ENCODE measurements at regions not wholly inside any gene's neighbourhood (a gene's known extent, or its start where the extent isn't known, plus 50 kb on each side); places are given as distances from the start of the nearest gene placed in this dataset.

DNA sequence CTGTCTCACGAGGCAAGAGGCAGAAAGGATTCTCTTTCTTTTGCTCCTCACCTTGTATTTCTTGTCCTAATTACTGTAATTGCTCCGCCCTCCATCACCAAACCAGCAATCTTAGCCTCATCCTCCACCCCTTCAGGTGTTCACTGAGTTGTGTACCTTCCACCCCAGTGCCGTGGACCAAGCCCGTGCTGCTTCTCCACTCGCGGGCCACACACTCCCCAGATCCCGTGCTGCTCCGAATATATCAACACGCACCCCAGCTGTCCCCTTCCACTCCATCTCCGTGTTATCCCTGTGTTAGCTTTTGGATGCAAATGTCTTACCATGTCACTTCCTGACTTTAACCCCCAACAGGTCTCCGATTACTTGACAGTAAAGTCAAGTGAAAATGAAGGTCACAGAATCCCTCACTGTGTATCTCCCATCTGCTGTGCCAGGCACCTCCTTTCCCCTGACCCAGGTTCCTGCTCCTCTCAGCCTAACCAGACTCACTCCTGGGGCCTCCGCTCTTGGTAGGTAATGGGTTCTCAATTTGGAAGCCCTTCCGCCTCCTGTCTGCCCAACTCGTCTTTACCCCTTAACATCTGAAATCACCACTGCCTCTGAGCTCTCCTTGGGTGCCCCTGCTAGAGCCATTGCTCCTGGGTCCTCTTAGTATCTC, 320.2 kb downstream of the MED10 start:
- no peak for DNase-seq

DNA sequence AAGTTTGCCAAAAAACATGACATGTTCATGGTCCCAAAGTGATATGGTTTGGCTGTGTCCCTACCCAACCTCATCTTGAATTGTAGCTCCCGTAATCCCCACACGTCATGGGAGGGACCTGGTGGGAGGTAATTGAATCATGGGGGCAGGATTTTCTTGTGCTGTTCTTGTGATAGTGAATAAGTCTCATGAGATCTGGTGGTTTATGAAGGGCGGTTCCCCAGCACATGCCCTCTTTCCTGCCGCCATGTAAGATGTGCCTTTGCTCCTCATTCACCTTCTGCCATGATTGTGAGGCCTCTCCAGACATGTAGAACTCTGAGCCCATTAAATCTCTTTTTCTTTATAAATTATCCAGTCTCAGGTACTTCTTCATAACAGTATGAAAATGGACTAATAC, 322.1 kb downstream of the MED10 start:
- DNase-seq: no peak

DNA sequence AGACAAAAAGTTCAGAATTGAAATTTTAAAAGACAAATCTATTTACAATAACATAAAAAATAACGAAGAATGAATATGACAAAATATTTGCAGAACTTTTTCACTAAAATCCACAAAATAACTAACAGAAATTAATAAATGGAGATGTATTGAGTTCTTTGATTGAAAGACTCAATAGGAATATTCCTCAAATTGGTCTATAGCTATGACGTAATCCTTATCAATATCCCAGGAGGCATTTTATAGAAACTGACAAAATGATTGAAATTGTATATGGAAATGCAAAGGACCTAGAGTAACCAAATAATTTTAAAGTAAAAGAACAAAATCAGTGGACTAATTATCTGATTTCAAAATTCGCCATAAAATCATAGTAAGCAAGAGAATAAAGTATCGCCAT, 328.7 kb downstream of the MED10 start:
- no peak for DNase-seq

DNA sequence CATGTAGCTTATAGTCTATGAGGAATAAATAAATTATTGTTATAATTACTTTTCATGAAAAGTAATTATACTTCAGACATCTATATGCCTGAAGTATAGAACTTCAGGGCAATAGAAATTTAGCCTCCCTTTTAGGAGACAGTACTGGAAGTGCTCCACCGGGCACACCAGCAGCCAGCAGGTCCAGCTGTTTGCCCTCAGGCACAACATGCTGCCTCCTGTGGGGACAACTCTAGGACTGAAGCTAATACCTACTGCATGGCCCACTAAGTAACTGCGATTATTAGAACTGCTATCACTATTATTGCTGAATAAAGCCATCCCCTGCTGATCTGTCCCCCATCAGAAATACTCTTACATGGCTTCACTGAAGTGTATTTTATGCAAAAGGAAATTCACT, 329.6 kb downstream of the MED10 start:
- DNase-seq: no peak

DNA sequence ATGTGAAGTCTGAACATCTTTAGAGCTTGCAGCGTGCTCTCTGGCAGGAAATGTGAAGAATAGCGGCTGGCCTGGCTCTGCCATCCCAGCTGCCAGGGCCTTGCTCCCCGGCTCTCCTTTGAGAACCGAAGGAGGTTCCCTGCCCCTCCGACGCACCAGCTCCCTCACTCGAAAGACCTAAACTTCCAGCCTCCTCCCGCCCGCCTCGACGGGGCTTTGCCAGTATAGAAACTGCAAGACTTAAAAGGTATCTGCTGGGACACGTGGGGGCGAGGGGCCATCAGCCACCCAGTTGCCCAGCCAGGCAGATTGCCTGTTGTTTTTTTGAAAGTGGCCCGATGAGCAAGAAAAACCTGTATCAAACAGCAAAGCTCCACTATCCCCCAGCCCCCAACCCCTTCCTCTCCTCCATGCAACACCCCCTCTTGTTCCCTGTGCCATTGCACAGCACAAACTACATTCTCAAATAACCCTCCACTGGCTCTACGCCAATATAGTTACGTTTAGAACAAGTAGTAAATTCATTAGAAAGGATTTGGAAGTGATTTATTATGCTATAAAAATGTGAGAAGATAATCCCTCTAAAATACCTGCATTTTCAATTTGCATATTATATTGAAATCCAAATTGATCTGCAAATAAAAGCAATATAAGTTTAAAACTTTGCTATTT, 331.9 kb downstream of the MED10 start:
- no peak for DNase-seq

DNA sequence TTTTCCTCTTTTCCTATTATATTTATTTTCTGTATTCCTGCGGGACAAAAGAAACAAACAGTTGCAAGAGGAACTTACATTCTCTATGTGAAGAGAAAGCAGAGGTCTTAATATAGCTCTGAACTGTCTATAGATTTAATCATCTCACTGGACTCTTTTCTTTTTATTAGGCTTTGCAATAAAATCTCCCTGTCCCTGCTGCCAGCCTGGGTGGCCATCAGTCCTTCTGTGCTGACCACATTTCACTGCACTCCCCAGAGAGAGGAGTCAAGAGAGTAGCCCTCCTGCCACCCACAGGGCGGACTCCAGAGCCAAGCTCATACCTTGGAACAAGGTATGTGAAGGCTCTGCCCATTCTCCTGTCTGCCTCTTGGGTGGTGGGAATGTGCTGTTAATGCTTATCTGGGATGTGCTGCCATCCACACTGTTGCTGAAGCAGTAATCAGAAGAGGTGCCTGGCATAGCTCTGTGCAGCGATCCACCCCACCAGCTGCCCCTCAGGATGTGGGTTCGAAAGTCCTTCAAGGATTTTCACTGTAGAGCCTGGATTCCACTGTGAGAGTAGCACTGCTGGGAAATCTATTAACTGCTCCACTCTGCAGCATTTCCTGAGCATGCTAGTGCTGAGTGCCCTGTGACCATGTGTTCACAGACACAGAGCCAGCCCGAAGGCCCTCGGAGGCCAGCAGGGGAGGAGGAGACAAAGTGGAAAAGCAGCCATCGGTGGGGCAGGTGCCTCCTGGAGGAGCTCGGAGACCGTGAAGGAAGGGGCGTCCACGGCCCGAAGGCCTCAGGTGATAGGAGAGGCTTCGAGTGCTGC, 334.6 kb downstream of the MED10 start:
- DNase-seq: no peak

DNA sequence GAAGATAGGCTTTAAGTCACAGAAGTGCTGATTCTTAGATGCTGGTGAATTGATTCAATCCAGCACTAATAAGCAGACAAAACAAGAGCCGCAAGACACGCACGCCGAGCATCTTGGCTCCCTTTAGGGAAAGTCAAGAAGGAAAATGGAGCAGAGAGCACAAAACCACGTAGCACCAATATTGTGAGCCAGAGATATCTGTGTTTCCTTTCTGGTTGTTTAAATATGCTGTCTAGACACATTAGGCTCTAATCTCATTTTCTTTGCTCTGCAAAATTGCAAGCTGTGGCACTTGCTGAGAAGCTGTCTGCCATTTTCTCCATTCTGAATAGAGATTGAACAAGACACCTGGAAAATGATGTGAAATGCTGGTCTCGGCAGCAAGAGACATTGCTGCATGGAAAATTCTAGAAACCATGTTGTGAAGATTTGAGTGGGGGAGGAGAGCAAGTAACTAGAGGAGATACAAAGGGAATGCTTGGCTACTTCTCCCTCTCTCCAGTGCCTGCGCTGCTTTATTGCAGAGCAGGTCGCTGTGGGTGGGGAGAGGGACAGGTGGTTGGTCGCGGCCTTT, 336.3 kb downstream of the MED10 start:
- no peak for DNase-seq

DNA sequence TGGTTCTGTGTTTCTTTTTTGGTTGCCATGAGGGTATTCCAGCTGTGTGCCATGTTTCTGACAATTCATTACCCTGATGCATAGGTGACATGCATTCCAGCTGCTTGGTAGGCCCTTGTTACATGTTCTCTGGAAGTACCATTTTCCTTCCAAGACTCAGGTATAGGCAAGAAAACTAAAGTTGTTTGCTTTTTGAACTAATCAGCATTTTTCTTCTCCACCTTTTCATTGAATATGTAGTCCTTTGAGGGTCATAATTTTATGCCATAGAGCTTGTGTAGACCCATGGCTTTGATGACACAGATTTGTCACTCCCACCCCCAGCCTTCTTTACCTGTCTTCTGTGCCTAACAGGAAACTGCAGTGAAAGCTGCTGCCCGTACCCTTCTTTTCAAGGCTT, 339.2 kb downstream of the MED10 start:
- DNase-seq: no peak

DNA sequence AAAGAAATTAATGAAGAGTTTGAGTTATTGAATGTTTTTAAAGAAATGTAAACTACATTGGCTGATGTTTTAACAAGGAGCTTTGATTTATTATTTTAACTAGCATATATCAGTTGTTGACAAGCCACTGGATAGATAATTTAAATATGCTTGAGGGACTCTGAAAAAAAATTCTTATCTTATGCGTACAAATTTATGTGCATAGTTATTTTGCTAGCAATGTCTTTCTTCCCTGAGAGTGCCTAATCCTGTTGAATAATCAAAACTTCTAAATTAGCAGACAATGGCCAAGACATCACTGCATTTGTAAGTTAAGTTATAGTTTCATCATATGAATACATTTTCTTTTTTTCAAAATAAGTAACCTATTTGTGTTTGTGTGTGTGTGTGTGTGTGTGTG, 342.3 kb downstream of the MED10 start:
- DNase-seq: no peak

DNA sequence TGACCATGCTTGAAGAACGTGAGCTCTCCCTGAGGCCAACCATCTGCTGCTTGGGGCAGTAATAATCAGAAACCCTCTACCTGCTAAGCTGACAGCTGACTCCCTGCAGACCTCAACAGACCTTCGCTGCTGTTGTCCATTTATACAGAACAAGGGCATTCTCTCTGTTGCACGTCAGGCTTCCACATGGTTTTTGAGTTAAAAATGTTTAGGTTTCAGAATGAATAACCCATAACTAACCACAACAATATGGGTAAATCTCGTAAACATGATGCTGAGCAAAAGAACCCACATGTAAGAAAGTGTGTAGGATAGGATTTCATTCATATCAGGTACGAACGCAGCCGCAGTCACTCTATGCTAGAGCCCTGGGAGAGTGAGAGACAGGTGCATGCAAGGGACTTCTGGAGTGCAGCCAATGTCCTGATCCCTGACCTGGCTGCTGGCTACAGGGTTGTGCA, 348.5 kb downstream of the MED10 start:
- no peak for DNase-seq

DNA sequence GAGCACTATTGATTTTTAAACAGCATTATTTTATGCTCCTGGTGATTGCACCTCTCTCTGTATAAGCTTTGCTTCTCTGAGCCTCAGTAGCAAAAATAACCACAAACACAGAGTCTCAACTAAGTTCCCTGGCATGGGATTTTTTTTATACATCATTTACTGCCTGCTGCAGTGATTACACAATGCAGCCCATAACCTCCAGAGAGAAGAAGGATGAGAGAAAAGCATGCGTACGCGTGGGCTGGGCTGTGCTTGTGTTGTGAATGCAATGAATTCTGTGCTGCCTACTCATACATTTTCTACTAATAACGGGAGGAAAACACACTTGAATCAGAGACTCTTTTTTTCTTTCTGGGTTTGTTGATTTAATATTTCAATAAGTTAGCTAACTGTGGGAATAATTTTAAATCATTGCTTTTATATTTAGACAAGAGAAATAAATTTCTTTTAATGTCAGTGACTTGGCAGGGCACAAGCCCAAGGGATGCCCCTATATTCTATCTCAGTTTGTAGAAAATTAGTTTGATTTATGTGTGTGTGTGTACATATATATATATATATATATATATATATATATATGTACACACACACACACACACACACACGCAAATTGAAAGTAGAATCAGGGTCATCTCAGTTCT, 351.5 kb downstream of the MED10 start:
- no peak for DNase-seq

DNA sequence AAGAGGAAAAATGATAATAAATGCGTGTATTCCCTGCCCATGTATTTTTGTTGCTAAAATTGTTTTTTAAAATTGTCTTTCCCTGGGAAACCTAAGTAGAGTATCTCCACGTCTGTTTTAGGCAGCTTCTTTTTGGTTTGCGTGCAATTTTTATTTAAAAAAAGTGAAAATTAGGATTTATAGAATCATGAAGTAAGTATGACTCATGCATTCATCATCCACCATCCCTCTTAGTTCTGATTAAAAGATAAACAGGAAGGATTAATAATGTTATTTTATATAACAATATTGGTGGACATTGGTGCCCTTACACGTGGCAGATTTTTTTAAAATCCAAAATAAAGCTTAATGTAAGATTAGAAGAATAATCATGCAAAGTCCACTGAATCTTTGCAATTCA, 358.7 kb downstream of the MED10 start:
- DNase-seq: no peak

DNA sequence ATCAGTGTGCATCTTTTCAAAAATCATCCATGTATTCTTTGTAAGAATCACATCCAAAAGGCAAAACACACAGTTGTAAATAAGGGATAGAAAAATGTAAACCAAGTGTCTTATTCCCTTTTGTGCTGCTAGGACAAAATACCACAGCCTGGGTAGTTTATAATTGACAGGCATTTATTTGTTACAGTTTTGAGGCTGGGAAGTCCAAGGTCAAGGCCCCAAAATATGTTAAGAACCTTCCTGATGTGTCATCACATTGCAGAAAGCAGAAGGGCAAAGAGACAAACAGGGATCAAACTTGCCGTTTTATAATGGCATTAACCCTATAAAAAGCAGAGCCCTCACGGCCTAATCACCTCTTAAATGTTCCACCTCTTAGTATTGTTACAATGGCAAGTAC, 364.8 kb downstream of the MED10 start:
- DNase-seq: no peak

DNA sequence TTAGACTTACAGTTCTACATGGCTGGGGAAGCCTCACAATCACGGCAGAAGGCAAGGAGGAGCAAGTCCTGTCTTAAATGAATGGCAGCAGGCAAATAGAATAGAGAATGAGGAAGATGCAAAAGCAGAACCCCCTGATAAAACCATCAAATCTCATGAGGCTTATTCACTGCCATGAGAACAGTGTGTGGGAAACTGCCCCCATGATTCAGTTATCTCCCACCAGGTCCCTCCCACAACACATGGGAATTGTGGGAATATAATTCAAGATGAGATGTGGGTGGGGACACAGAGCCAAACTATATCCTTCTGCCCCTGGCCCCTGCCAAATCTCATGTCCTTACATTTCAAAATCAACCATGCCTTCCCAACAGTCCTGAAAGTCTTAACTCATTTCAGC, 367.1 kb downstream of the MED10 start:
- DNase-seq: no peak

DNA sequence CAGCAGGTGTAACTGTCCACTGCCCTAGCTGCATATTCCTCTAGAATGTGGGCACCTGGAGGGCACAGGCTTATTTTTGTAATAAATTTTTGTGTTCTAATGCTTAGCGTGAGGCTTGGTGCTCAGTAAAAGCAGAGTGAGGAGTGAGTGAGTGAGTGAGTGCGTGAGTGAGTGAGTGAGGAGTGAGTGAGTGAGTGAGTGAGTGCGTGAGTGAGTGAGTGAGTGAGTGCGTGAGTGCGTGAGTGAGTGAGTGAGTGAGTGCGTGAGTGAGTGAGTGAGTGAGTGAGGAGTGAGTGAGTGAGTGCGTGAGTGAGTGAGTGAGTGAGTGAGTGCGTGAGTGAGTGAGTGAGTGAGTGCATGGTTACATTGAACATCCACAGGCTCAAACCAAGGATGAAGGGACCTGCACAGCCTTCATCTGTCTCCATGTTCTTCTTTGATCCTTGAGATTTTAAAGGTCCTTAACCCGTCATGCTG, 371.5 kb downstream of the MED10 start:
- no peak for DNase-seq

DNA sequence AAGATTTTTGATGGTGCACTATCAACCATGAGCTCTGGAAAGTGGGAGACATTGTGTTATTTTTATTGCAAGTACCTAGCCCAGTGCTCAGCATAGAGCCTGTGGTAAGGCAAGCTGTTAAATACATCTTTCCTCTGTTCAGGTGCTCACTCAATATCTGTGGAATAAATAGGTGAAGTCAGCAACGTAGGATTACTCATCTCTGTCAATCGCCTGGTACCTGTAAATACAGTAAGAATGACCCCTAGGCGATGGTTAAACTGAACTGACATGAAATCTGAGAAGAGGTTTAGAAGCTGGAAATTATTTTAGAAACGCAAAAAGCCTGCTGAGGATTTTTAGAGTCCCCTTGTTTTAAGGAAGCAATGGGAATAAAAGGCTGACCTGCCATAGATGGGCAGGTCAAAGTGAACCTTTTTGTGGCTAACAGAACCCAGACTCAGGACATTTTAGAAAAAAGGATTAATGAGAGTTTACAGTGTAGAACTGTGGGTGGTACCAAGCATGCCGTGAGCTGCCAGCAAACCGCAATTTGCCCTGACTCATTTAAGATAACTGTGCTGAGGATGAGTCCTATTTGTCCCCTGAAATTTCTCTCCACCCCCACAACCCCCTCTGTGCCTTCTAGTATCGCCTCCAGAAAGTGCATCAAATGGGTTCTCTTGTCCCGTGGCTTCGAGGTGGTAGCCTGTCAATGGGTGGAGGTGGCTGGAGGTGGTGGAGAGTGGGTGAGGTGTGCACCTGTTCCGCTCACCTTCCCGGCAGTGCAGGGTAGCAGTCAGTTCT, 375.1 kb downstream of the MED10 start:
- no peak for DNase-seq

DNA sequence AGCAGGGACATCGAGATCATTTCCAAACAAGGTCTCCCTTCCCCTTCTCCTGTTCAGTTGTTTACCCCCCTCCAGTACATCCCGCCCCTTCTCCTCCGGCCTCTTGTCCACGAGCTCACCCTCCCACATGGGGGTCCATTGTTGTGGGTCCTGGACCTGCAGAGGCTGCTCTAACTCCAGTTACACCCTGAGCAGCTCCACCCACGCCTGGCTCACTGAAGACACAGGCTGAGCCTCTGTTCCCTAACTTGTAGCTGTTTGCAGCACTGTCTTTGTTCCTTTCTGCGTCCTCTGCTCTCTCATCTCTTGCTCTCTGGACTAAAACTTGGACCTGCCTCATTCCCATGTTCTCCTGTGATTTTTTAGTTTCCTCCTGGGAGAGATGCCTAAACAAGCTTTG, 377.5 kb downstream of the MED10 start:
- no peak for DNase-seq

DNA sequence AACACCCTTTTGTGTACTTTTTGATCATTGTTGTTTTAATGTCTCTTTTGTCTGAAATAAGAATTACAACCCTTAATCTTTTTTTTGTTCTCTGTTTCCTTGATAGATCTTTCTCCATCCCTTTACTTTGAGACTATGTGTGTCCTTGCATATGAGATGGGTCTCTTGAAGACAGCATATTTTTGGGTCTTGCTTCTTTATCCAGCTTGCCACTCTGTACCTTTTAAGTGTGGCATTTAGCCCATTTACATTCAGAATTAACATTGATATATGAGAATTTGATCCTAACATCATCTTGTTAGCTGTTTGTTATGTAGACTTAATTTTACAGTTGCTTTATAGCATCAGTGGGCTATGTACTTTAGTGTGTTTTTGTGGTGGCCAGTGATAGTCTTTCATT, 382.5 kb downstream of the MED10 start:
- no peak for DNase-seq

DNA sequence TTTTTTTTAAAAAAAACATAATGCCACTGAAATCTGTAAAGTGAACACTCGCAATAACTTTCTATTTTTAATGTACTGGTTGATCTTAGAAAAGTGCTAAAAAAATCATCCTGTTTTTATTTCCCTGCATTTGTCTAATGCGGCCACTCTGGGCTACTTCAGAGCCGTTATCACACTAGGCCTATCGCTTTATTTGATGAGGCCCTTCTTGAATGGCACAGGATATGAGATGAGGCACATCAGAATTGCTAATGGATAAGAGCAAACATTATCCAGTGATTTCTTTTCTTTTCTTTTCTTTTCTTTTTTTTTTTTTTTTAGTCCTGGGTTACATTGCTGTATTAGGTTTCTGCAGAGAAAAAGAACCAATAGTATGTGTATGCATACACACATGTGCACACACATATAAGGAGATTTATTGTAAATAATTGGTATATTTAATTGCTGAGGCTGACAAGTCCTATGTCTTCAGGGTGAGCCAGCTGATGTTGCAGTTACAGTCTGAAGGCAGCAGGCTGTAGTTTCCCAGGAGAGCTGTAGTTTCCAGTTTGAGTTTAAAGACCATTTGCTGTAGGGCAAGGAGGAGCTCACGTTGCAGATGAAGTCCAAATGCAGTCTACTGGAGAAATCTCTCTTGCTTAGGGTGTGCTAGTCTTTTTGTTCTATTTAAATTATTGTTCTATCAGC, 391.7 kb downstream of the MED10 start:
- DNase-seq: no peak

DNA sequence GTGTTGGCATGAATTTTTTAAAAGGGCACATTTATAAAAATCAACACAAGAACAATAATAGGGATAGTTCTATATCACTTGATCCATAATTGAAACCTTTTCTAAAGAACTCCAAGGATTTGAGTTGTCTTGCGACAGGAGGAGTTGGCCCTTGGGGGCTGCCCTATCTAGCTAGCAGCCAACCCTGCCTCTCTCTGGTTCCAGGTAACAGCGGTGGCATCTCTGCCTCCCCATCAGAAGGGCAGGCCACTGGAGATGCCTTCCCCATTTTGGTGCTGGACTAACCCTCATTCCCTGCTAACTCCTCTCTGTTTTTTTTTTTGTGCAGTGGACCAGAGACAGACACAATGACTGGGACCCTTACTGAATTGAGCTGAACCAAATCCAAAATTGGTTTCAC, 393.0 kb downstream of the MED10 start:
- DNase-seq: no peak

DNA sequence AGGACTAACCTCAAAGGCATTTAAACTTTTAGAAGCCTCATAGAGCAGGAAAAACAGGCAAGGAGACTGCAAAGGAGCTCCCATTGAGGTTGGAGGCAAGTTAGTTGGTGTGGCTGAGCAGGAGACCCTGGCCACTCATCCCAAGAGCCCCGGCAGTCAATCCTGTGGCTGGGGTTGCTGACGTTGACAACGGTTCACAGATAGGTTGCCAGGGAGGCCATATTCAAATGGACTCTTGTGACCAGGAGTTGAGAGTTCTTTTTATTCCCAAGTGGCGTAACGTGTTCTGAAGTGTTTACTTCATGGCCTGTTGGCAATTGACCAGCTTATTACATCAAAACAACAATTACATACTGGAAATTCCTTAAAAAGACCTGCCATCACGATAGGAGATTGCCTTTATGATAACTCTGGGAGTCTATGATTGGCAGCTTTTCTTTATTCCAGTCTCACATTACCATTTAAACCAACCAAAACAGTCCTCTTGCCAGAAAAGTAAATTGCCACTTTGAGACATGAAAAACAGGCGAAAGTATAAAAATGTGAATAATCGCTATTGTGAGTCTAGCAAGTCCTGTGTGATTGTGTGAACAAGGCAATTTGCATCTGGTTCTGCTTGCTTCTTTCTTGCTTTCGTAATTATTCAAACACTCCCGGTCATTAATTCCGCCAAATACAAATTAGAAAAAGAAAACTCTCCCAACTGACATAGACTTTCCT, 394.9 kb downstream of the MED10 start:
- no peak for DNase-seq
